ENCODE measurements at regions not wholly inside any gene's neighbourhood (a gene's known extent, or its start where the extent isn't known, plus 50 kb on each side); places are given as distances from the start of the nearest gene placed in this dataset.
"Not testable (repeated sequence)": the region's sequence is repeated elsewhere in the genome, so short reads cannot be mapped to it uniquely, and the experiment has no call there.

DNA sequence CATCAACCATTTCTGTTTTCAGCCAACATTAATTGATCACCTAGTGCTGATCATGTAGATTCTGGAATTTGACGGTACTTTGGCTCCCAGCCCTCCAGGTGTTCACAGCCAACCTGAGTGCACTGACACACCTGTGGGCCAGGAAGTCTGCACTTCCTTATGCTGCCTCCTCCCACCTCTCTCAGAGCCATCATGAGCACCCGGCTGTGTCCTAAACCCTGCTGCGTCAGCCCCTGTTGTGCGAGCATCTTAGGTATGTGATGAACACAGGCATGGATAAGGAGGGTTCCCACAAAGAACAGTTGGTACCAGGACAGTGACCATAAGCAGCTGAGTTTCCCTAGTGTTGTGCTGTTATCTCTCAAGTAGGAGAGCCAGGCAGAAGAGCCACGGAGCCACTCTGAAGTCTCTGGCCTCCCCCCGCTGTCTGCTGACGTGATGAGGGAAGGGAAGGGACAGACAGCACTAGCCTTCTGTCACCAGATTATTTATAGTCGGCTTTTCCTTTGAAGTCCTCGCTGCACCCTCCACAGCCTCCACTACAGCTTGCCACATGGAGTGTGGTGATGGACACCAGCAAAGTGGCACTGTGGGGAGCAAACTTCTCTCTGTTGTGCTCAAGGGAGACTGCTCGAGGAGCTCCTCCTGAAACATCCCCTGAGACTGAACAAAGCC is 162.8 kb upstream of the ANKFN1 start:
- TF ChIP-seq, protein P1, sequence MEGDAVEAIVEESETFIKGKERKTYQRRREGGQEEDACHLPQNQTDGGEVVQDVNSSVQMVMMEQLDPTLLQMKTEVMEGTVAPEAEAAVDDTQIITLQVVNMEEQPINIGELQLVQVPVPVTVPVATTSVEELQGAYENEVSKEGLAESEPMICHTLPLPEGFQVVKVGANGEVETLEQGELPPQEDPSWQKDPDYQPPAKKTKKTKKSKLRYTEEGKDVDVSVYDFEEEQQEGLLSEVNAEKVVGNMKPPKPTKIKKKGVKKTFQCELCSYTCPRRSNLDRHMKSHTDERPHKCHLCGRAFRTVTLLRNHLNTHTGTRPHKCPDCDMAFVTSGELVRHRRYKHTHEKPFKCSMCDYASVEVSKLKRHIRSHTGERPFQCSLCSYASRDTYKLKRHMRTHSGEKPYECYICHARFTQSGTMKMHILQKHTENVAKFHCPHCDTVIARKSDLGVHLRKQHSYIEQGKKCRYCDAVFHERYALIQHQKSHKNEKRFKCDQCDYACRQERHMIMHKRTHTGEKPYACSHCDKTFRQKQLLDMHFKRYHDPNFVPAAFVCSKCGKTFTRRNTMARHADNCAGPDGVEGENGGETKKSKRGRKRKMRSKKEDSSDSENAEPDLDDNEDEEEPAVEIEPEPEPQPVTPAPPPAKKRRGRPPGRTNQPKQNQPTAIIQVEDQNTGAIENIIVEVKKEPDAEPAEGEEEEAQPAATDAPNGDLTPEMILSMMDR (IDR thresholded peaks at IDR 0.05) = no peak
- ATAC-seq (peak in 1 of 4 donors; percentile 25), DNase-seq (no peak)

DNA sequence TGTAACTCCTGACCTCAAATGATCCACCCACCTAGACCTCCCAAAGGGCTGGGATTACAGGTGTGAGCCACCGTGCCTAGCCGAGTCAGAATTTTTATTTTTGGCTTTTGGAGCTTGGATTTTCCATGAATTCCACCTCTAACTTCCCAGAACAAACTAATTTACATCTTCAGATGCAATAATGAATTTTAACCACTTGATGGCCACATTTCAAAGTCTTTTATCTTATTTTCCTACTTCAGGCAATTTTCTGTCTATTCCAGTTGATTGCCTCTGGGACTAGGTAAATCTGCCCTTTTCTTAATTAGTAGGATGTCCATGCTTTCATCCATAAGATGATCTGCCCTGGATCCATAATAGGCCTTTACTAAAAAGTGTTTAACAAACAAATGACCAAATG is 156.4 kb upstream of the ANKFN1 start:
- WGBS, 2 donors = 68 to 86% methylated on average over 2 of the region's 2 CpGs
- Histone ChIP-seq H3K4me1 (no peaks in the 10 kb centered on the region), H3K27ac (no peak overlapping the region), H3K4me3 (no peak overlapping the region), H3K27me3 (no peaks in the 10 kb centered on the region), H3K9me3 (no peaks in the 10 kb centered on the region), H3K36me3 (no peaks in the 10 kb centered on the region)
- intact Hi-C loops (cut with DNase I) = no loop called here
- TF ChIP-seq, protein P1 (IDR thresholded peaks at IDR 0.05) = no peak
- DNase-seq (no peak), FAIRE-seq (no peak), ATAC-seq (no peak)

More for the DNA sequence above, 162.8 kb upstream of the ANKFN1 start:
- Histone ChIP-seq H3K27me3 (no peaks in the 10 kb centered on the region), H3K4me1 (no peaks in the 10 kb centered on the region), H3K4me3 (no peak overlapping the region), H3K27ac (no peak overlapping the region), H3K9me3 (no peaks in the 10 kb centered on the region), H3K36me3 (no peaks in the 10 kb centered on the region)
- 26 to 35% methylated on average over 10 of the region's 10 CpGs for WGBS, 2 donors
- no peak for FAIRE-seq
- intact Hi-C loops (cut with DNase I) = no loop called here

DNA sequence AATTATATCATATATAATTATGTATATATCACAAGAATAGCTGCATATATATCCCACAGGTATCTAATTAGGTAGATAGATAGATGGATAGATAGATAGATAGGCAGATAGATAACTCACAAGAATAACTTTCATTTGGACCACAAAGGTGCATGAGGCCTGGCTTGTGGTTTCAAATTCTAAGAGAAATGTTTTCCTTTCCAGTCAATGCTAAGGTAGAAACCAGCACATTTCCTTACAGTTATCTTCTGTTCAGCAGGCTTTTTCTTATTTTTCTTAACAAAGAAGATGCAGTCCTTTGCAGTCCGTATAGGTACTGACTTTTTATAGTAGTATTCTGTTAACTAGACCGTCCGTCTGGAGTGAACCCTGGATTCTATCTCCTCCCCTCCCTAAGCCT is 152.9 kb upstream of the ANKFN1 start:
- DNase-seq = no peak
- FAIRE-seq = no peak
- Histone ChIP-seq H3K4me1 (no peaks in the 10 kb centered on the region), H3K27ac (no peak overlapping the region), H3K4me3 (no peak overlapping the region), H3K27me3 (no peaks in the 10 kb centered on the region), H3K9me3 (no peaks in the 10 kb centered on the region), H3K36me3 (no peaks in the 10 kb centered on the region)
- TF ChIP-seq, protein P1 (IDR thresholded peaks at IDR 0.05) = no peak
- intact Hi-C loops (cut with DNase I) = no loop called here
- ATAC-seq = no peak
- 59 to 81% methylated on average over 3 of the region's 3 CpGs for WGBS, 2 donors

DNA sequence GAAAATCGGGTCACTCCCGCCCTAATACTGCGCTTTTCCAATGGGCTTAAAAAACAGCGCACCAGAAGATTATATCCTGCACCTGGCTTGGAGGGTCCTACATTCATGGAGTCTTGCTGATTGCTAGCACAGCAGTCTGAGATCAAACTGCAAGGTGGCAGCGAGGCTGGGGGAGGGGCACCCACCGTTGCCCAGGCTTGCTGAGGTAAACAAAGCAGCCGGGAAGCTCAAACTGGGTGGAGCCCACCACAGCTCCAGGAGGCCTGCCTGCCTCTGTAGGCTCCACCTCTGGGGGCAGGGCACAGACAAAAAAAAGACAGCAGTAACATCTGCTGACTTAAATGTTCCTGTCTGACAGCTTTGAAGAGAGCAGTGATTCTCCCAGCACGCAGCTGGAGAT is 150.6 kb upstream of the ANKFN1 start:
- H3K36me3 ChIP-seq; H3K4me1 ChIP-seq; DNase-seq; H3K4me3 ChIP-seq; intact Hi-C loops (cut with DNase I); H3K9me3 ChIP-seq; ATAC-seq; H3K27me3 ChIP-seq; H3K27ac ChIP-seq; FAIRE-seq: not testable (repeated sequence)
- 77 to 78% methylated on average over 6 to 8 of the region's 8 CpGs for WGBS, 2 donors

DNA sequence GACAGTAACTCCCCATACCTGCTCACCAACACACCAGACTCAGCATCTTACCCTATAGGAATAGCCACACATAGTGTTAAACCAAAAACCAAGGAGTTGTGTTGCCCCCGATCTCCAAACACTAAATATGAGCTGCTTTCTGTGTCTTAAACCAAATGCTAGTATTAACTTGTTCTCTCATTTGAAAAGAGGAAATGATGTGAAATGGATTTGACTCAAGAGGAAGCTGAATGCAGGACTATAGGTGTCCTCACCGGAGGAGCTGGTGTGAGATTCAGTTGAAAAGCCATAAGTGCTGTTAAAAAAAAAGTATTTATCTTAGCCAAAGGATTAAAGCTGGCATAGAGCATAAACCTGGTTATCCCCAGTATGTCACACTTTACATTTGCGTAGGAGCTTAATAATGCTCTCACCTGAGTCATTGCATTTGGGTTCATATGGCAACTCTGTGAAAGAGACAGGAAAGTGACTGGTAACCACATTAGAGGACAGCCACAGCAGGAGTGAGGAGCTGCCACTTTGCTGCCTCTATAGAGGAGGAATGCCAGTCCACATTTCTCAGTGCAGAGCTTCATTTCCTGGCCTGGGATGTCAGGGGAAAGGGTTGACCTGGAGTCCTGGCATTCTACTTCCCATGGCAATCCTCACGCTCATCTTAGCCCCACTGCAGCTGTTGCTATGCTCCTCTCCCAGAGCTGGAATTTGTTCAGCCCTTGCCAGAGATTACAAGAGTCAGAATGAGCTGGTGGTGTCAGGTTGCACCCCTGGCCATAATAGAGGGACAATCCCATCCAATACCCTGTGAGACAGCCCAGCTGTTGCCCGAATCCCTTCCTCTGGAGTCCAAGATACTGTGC is 143.3 kb upstream of the ANKFN1 start:
- intact Hi-C loops (cut with DNase I) = no loop called here
- Histone ChIP-seq H3K36me3 (no peaks in the 10 kb centered on the region), H3K9me3 (no peaks in the 10 kb centered on the region), H3K4me1 (no peaks in the 10 kb centered on the region), H3K27ac (no peak overlapping the region), H3K4me3 (no peak overlapping the region), H3K27me3 (no peaks in the 10 kb centered on the region)
- TF ChIP-seq, protein P1 (IDR thresholded peaks at IDR 0.05) = no peak
- DNase-seq (no peak), FAIRE-seq (no peak), ATAC-seq (no peak)
- 46 to 50% methylated on average over 5 of the region's 5 CpGs for WGBS, 2 donors
